ENCODE measurements at regions not wholly inside any gene's neighbourhood (a gene's known extent, or its start where the extent isn't known, plus 50 kb on each side); places are given as distances from the start of the nearest gene placed in this dataset.

DNA sequence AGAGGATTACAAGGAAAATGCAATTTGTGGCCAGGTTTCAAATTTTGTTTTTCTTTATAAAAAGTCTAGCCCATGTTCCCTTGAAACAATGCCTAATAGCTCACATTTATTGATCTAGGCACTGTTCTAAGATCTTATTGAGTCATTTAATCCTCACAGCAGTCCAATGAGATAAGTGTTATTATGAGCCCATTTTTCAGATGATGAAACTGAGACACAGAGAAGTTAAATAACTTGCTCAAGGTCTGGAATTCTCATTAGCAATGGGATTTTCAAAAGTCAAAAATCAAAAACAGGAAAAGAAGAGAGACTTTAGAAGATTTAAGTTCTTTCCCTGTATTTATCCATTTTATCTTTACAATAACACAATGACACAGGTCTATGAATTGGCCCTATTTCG is 90.0 kb upstream of the COL6A5 start:
- TF ChIP-seq RAD21 (conservative IDR thresholded peaks at IDR 0.05) (no peak), EP300 (conservative IDR thresholded peaks at IDR 0.05; ENCODE audit: poor library complexity, severe bottlenecking) (no peak), EZH2 (IDR thresholded peaks at IDR 0.05; ENCODE audit: borderline replicate concordance, insufficient read depth, low read length, poor library complexity, severe bottlenecking) (no peak), POLR2AphosphoS5 (IDR thresholded peaks at IDR 0.05) (no peak), MXI1 (conservative IDR thresholded peaks at IDR 0.05; ENCODE audit: poor library complexity, severe bottlenecking) (no peak), SMC3 (conservative IDR thresholded peaks at IDR 0.05; ENCODE audit: poor library complexity) (no peak), TAF1 (IDR thresholded peaks at IDR 0.05; ENCODE audit: low read depth) (no peak)
- TF ChIP-seq, protein P1, sequence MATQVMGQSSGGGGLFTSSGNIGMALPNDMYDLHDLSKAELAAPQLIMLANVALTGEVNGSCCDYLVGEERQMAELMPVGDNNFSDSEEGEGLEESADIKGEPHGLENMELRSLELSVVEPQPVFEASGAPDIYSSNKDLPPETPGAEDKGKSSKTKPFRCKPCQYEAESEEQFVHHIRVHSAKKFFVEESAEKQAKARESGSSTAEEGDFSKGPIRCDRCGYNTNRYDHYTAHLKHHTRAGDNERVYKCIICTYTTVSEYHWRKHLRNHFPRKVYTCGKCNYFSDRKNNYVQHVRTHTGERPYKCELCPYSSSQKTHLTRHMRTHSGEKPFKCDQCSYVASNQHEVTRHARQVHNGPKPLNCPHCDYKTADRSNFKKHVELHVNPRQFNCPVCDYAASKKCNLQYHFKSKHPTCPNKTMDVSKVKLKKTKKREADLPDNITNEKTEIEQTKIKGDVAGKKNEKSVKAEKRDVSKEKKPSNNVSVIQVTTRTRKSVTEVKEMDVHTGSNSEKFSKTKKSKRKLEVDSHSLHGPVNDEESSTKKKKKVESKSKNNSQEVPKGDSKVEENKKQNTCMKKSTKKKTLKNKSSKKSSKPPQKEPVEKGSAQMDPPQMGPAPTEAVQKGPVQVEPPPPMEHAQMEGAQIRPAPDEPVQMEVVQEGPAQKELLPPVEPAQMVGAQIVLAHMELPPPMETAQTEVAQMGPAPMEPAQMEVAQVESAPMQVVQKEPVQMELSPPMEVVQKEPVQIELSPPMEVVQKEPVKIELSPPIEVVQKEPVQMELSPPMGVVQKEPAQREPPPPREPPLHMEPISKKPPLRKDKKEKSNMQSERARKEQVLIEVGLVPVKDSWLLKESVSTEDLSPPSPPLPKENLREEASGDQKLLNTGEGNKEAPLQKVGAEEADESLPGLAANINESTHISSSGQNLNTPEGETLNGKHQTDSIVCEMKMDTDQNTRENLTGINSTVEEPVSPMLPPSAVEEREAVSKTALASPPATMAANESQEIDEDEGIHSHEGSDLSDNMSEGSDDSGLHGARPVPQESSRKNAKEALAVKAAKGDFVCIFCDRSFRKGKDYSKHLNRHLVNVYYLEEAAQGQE (IDR thresholded peaks at IDR 0.05; ENCODE audit: borderline replicate concordance): no peak
- TF ChIP-seq, protein P2, sequence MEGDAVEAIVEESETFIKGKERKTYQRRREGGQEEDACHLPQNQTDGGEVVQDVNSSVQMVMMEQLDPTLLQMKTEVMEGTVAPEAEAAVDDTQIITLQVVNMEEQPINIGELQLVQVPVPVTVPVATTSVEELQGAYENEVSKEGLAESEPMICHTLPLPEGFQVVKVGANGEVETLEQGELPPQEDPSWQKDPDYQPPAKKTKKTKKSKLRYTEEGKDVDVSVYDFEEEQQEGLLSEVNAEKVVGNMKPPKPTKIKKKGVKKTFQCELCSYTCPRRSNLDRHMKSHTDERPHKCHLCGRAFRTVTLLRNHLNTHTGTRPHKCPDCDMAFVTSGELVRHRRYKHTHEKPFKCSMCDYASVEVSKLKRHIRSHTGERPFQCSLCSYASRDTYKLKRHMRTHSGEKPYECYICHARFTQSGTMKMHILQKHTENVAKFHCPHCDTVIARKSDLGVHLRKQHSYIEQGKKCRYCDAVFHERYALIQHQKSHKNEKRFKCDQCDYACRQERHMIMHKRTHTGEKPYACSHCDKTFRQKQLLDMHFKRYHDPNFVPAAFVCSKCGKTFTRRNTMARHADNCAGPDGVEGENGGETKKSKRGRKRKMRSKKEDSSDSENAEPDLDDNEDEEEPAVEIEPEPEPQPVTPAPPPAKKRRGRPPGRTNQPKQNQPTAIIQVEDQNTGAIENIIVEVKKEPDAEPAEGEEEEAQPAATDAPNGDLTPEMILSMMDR (IDR thresholded peaks at IDR 0.05; ENCODE audit: poor library complexity, severe bottlenecking): no peak
- no peak overlapping the region for H3K4me3 ChIP-seq (ENCODE audit: low read length)
- no peaks in the 10 kb centered on the region for H3K27me3 ChIP-seq (ENCODE audit: insufficient read depth, low read depth, low read length)
- H3K9me2 ChIP-seq (ENCODE audit: insufficient read depth, low read length): no peaks in the 10 kb centered on the region
- no peak overlapping the region for H3K4me2 ChIP-seq (ENCODE audit: low read length)
- no peak overlapping the region for H3K27ac ChIP-seq (ENCODE audit: low read length)
- no peak overlapping the region for H3K9ac ChIP-seq (ENCODE audit: low read length)
- no peaks in the 10 kb centered on the region for H3K79me2 ChIP-seq (replicated peaks; ENCODE audit: insufficient read depth, low read length)
- no peaks in the 10 kb centered on the region for H3K36me3 ChIP-seq (ENCODE audit: insufficient read depth, low read length)
- H3F3A ChIP-seq (ENCODE audit: insufficient read depth, low read length, poor library complexity, severe bottlenecking): no peaks in the 10 kb centered on the region
- no peaks in the 10 kb centered on the region for H4K20me1 ChIP-seq (ENCODE audit: insufficient read depth)
- H2AFZ ChIP-seq (ENCODE audit: low read depth, low read length): no peak overlapping the region
- H3K9me3 ChIP-seq (ENCODE audit: low read length): no peaks in the 10 kb centered on the region

DNA sequence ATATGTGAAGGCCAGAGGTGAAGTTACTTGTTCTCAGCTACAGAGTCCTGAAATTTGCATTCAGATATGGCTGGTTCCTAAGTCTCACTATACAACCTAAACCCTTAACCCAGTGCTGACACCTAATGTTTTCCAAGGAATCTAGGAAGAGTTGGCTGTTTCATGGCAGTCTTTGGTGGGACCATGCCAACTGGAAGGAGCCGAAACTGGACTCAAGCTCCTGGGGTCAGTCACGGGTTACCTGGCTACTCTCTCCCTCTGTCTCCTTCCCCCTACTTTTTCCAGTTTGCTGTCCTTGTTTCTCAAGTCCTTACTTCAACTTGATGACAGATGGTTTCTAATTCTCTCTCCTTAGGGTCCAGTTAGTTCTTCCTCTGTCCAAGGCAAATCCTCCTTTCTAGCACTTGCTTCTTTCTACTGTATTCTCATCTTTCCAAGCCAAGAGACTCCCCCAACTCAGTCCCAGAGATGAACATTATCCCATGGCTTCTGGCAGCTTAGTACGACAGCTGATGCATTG is 88.6 kb upstream of the COL6A5 start:
- Histone ChIP-seq H3K36me3 (ENCODE audit: insufficient read depth, low read length) (no peaks in the 10 kb centered on the region), H3K4me3 (ENCODE audit: low read length) (no peak overlapping the region), H3K27ac (ENCODE audit: low read length) (no peak overlapping the region), H3K9me2 (ENCODE audit: insufficient read depth, low read length) (no peaks in the 10 kb centered on the region), H3K9ac (ENCODE audit: low read length) (no peak overlapping the region), H3K4me2 (ENCODE audit: low read length) (no peak overlapping the region), H3F3A (ENCODE audit: insufficient read depth, low read length, poor library complexity, severe bottlenecking) (no peaks in the 10 kb centered on the region), H3K79me2 (replicated peaks; ENCODE audit: insufficient read depth, low read length) (no peaks in the 10 kb centered on the region), H3K27me3 (ENCODE audit: insufficient read depth, low read depth, low read length) (no peaks in the 10 kb centered on the region), H4K20me1 (ENCODE audit: insufficient read depth) (no peaks in the 10 kb centered on the region), H3K9me3 (ENCODE audit: low read length) (no peaks in the 10 kb centered on the region), H2AFZ (ENCODE audit: low read depth, low read length) (no peak overlapping the region)
- no peak for TF ChIP-seq SMC3 (conservative IDR thresholded peaks at IDR 0.05; ENCODE audit: poor library complexity)
- no peak for TF ChIP-seq EP300 (conservative IDR thresholded peaks at IDR 0.05; ENCODE audit: poor library complexity, severe bottlenecking)
- no peak for TF ChIP-seq RAD21 (conservative IDR thresholded peaks at IDR 0.05)
- no peak for TF ChIP-seq EZH2 (IDR thresholded peaks at IDR 0.05; ENCODE audit: borderline replicate concordance, insufficient read depth, low read length, poor library complexity, severe bottlenecking)
- TF ChIP-seq, protein P1 (IDR thresholded peaks at IDR 0.05; ENCODE audit: borderline replicate concordance): no peak
- no peak for TF ChIP-seq TAF1 (IDR thresholded peaks at IDR 0.05; ENCODE audit: low read depth)
- TF ChIP-seq MXI1 (conservative IDR thresholded peaks at IDR 0.05; ENCODE audit: poor library complexity, severe bottlenecking): no peak
- TF ChIP-seq, protein P2 (IDR thresholded peaks at IDR 0.05; ENCODE audit: poor library complexity, severe bottlenecking): no peak

Measured in neural cell (in vitro differentiated cells).